IPS DF 6.9 (cell line): ENCODE measurements at regions not wholly inside any gene's neighbourhood (a gene's known extent, or its start where the extent isn't known, plus 50 kb on each side); places are given as distances from the start of the nearest gene placed in this dataset.
"Not testable (repeated sequence)": the region's sequence is repeated elsewhere in the genome, so short reads cannot be mapped to it uniquely, and the experiment has no call there.

ENCODE experiments used
- DNase-seq: peaks from one replicate; pipeline ENCODE4 v3.0.0-alpha.2; 2013; ENCODE audit warnings: low read depth, low spot score
- H3K27ac ChIP-seq: one replicate; pipeline ENCODE4 v1.5.1; 2013; ENCODE audit warnings: low read length, control low read depth
- H3K27me3 ChIP-seq: 2 replicates; pipeline ENCODE4 v1.6.1; 2013; ENCODE audit warnings: mild to moderate bottlenecking, low read length; ENCODE audit not compliant: control insufficient read depth, insufficient read depth
- H3K36me3 ChIP-seq: 2 replicates; pipeline ENCODE4 v1.6.1; 2013; ENCODE audit warnings: low read length; ENCODE audit not compliant: control insufficient read depth, insufficient read depth
- H3K4me1 ChIP-seq: 2 replicates; pipeline ENCODE4 v1.6.1; 2013; ENCODE audit warnings: low read length; ENCODE audit not compliant: control insufficient read depth, insufficient read depth
- H3K4me3 ChIP-seq: 2 replicates; pipeline ENCODE4 v1.5.1; 2013; ENCODE audit warnings: mild to moderate bottlenecking, low read length
- H3K9me3 ChIP-seq: 2 replicates; pipeline ENCODE4 v1.6.1; 2013; ENCODE audit warnings: low read length, inconsistent platforms; ENCODE audit not compliant: control insufficient read depth, insufficient read depth
- WGBS: extraction: QIAGEN DNeasy Blood & Tissue Kit; methylation state at CpG from one replicate; pipeline ENCODE4 v1.1.7; 2013; ENCODE audit warnings: mixed read lengths, missing lambda C conversion rate; ENCODE audit not compliant: insufficient read length, insufficient coverage; 5-methylcytosine and 5-hydroxymethylcytosine counted together

- no peak overlapping the region for H3K27ac ChIP-seq
- no peaks in the 10 kb centered on the region for H3K27me3 ChIP-seq
- no peak for DNase-seq
- no CpG with 5 or more reads among the region's 1 CpG for WGBS
- no peaks in the 10 kb centered on the region for H3K9me3 ChIP-seq
- H3K36me3 ChIP-seq: no peaks in the 10 kb centered on the region
- H3K4me3 ChIP-seq: no peak overlapping the region
- no peaks in the 10 kb centered on the region for H3K4me1 ChIP-seq
Measured at GRCh38 chr2:224102991-224103390, 63.9 kb upstream of the SERPINE2 start.

GRCh38 chr2:224101820-224102630, 62.9 kb upstream of the SERPINE2 start:
- H3K27me3 ChIP-seq: no peaks in the 10 kb centered on the region
- WGBS: no CpG with 5 or more reads among the region's 4 CpGs
- H3K27ac ChIP-seq: no peak overlapping the region
- DNase-seq: no peak
- H3K9me3 ChIP-seq: no peaks in the 10 kb centered on the region
- no peak overlapping the region for H3K4me3 ChIP-seq
- no peaks in the 10 kb centered on the region for H3K36me3 ChIP-seq
- H3K4me1 ChIP-seq: no peaks in the 10 kb centered on the region

- Histone ChIP-seq H3K27ac (no peak overlapping the region), H3K27me3 (no peaks in the 10 kb centered on the region), H3K9me3 (no peaks in the 10 kb centered on the region), H3K4me3 (no peak overlapping the region), H3K36me3 (no peaks in the 10 kb centered on the region), H3K4me1 (no peaks in the 10 kb centered on the region)
- no CpG with 5 or more reads among the region's 4 CpGs for WGBS
- DNase-seq: no peak
Measured at GRCh38 chr2:224099861-224100643, 61.0 kb upstream of the SERPINE2 start.

- Histone ChIP-seq H3K4me3 (no peak overlapping the region), H3K36me3 (no peaks in the 10 kb centered on the region), H3K4me1 (no peaks in the 10 kb centered on the region), H3K27ac (no peak overlapping the region), H3K9me3 (no peaks in the 10 kb centered on the region), H3K27me3 (no peaks in the 10 kb centered on the region)
- DNase-seq: no peak
- no CpG with 5 or more reads among the region's 16 CpGs for WGBS
Measured at GRCh38 chr2:224098481-224099230, 59.6 kb upstream of the SERPINE2 start.

GRCh38 chr2:224094413-224094812, 55.3 kb upstream of the SERPINE2 start:
- H3K27ac ChIP-seq: no peak overlapping the region
- no peaks in the 10 kb centered on the region for H3K9me3 ChIP-seq
- no peaks in the 10 kb centered on the region for H3K4me1 ChIP-seq
- DNase-seq: no peak
- no peak overlapping the region for H3K4me3 ChIP-seq
- no peaks in the 10 kb centered on the region for H3K36me3 ChIP-seq
- H3K27me3 ChIP-seq: no peaks in the 10 kb centered on the region
- WGBS: no CpG with 5 or more reads among the region's 1 CpG

- not testable (repeated sequence) for DNase-seq, H3K36me3 ChIP-seq, H3K4me1 ChIP-seq, H3K27me3 ChIP-seq, H3K27ac ChIP-seq, H3K4me3 ChIP-seq, H3K9me3 ChIP-seq
- no CpG with 5 or more reads among the region's 5 CpGs for WGBS
Measured at GRCh38 chr2:224091671-224092070, 52.6 kb upstream of the SERPINE2 start.

GRCh38 chr2:224089606-224090005, 50.5 kb upstream of the SERPINE2 start:
- not testable (repeated sequence) for DNase-seq, H3K27me3 ChIP-seq, H3K36me3 ChIP-seq, H3K4me3 ChIP-seq, H3K4me1 ChIP-seq, H3K9me3 ChIP-seq, H3K27ac ChIP-seq
- WGBS: no CpG with 5 or more reads among the region's 6 CpGs
